AG04450 (cell line): ENCODE measurements at regions not wholly inside any gene's neighbourhood (a gene's known extent, or its start where the extent isn't known, plus 50 kb on each side); places are given as distances from the start of the nearest gene placed in this dataset.

Experiments
- CTCF ChIA-PET: fragments of 300-600, 350-600 bp; formaldehyde crosslinking; extraction: SDS; loops from one replicate; lab custom pipeline; 2022; ENCODE audit warnings: antibody characterized with exemption, inconsistent platforms; lab: Charles Lee
- POLR2A ChIA-PET: fragments of 350-600 bp; formaldehyde crosslinking; extraction: SDS; loops from one replicate; lab custom pipeline; 2021; ENCODE audit warnings: antibody characterized with exemption, inconsistent platforms; lab: Yijun Ruan, JAX
- DNase-seq: peaks from one replicate; pipeline ENCODE4 v3.0.0-alpha.2; 2011; ENCODE audit warnings: low read depth, low spot score
- H3K27ac ChIP-seq: one replicate; pipeline ENCODE4 v1.5.1; 2012; ENCODE audit warnings: low read depth, low read length, control low read depth
- H3K27me3 ChIP-seq: one replicate; pipeline ENCODE4 v1.6.0; 2012; ENCODE audit warnings: low read length; ENCODE audit not compliant: control insufficient read depth, insufficient read depth
- H3K4me3 ChIP-seq: 2 replicates; pipeline ENCODE4 v1.5.1; 2011; ENCODE audit warnings: mild to moderate bottlenecking, low read depth, low read length, control low read depth
- H3K9me3 ChIP-seq: 2 replicates; pipeline ENCODE4 v1.5.1; 2012; ENCODE audit warnings: low read length; ENCODE audit not compliant: control insufficient read depth, insufficient read depth
- CTCF ChIP-seq: IDR thresholded peaks from 2 replicates; pipeline ENCODE4 v1.5.1; 2011; ENCODE audit warnings: low read depth, low read length, control low read depth, inconsistent platforms

- TF ChIP-seq CTCF = no peak
- ChIA-PET POLR2A (no interaction called here), CTCF (interaction anchor here (1.3 to 1.5 kb wide), 2 partner anchors 14 to 39 kb away, joined by 3 read pairs; no protein-coding TSS in a partner anchor)
- H3K27ac ChIP-seq = no peak overlapping the region
- H3K27me3 ChIP-seq = no peaks in the 10 kb centered on the region
- H3K4me3 ChIP-seq = no peak overlapping the region
- no peak for DNase-seq
- no peaks in the 10 kb centered on the region for H3K9me3 ChIP-seq
Measured at GRCh38 chr1:116841569-116842344, 68.0 kb upstream of the PTGFRN start.

GRCh38 chr1:116842654-116843053 lies 67.1 kb upstream of the PTGFRN start:
- no peak for DNase-seq
- Histone ChIP-seq H3K9me3 (no peaks in the 10 kb centered on the region), H3K27me3 (no peaks in the 10 kb centered on the region), H3K27ac (no peak overlapping the region), H3K4me3 (no peak overlapping the region)
- CTCF ChIA-PET = interaction anchor here (1.3 to 1.5 kb wide), 2 partner anchors 13 to 38 kb away, joined by 3 read pairs; no protein-coding TSS in a partner anchor
- TF ChIP-seq CTCF = no peak; the same call in 1 of the 2 replicates
- POLR2A ChIA-PET = no interaction called here

DNA sequence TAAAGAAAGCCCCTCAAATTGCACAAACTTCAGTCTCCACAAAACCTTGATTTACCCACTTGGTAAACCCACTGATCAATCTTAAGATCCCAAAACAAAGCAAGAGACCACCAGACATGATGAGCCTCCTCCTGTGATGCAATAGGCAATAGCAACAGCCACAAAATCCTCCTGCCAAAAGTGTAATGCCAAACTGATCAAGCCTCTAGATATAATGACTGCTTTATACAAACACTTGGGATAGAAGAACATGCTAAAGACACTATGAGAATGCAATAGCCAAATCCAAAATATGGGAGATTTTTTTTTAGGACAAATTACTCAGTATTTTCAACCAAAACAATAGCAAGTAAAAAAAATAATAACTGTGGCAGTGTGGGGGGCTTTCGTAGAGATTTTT lies 64.9 kb upstream of the PTGFRN start:
- no peaks in the 10 kb centered on the region for H3K9me3 ChIP-seq
- no peak for TF ChIP-seq CTCF
- H3K4me3 ChIP-seq = no peak overlapping the region
- no peaks in the 10 kb centered on the region for H3K27me3 ChIP-seq
- H3K27ac ChIP-seq = no peak overlapping the region
- POLR2A ChIA-PET = no interaction called here
- CTCF ChIA-PET = no interaction called here
- DNase-seq = no peak

DNA sequence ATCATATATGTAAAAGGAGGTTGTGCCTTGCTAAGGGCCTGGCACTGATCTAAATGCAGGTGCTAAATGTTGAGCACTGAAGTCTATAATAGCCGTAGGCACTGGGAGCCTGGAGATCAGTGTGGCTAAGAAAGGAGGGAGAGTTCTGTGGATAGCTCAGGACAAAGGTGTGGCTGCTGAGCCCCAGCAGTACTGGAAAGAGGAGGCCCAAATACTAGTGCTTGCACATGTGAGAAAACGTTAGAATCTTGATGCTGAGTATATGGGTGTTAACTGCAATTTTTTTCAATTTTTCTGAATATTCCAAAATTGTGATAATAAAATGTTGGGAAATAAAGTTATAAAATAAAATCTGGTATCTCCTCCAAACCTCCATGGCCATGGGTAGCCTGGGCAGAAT lies 62.5 kb upstream of the PTGFRN start:
- no peak overlapping the region for H3K27ac ChIP-seq

More for the DNA sequence above, 62.5 kb upstream of the PTGFRN start:
- ChIA-PET POLR2A (no interaction called here), CTCF (no interaction called here)
- DNase-seq = no peak
- no peak for TF ChIP-seq CTCF
- no peaks in the 10 kb centered on the region for H3K9me3 ChIP-seq
- H3K4me3 ChIP-seq = no peak overlapping the region
- H3K27me3 ChIP-seq = no peaks in the 10 kb centered on the region
